HEK293 (cell line): ENCODE measurements at regions not wholly inside any gene's neighbourhood (a gene's known extent, or its start where the extent isn't known, plus 50 kb on each side); places are given as distances from the start of the nearest gene placed in this dataset.

Experiments
- CTCF ChIA-PET: fragments of 350-600 bp; formaldehyde crosslinking; extraction: SDS; loops from one replicate; lab custom pipeline; 2021; ENCODE audit warnings: antibody characterized with exemption; lab: Yijun Ruan, JAX
- POLR2A ChIA-PET: fragments of 300-600 bp; formaldehyde crosslinking; extraction: SDS; loops from one replicate; lab custom pipeline; 2020; ENCODE audit warnings: antibody characterized with exemption, inconsistent platforms; lab: Yijun Ruan, JAX
- H3K27ac ChIP-seq: fragments of 200-500 bp; sonication (Bioruptor generic); 2 replicates; pipeline ENCODE4 v1.5.1; 2014; ENCODE audit warnings: low read depth, low read length, control low read depth, inconsistent platforms; ENCODE audit errors: extremely low read depth
- H3K36me3 ChIP-seq, 2 experiments: fragments of 200-500 bp in 1 of 2; sonication (Bioruptor generic) in 1 of 2; 1 replicate in 1 of 2; 2 replicates in 1 of 2; pipeline ENCODE4 v1.5.1; 2014 to 2017; ENCODE audit warnings: inconsistent platforms in 2 of 2, low read length in 2 of 2; ENCODE audit not compliant: control insufficient read depth in 2 of 2, insufficient read depth in 1 of 2
- H3K4me1 ChIP-seq: fragments of 200-500 bp; sonication (Bioruptor generic); 2 replicates; pipeline ENCODE4 v1.5.1; 2014; ENCODE audit warnings: mild to moderate bottlenecking, low read length, inconsistent platforms; ENCODE audit not compliant: control insufficient read depth, insufficient read depth
- H3K4me3 ChIP-seq: 2 replicates; pipeline ENCODE4 v1.5.1; 2011; ENCODE audit warnings: low read depth, mild to moderate bottlenecking, control low read depth, low read length, moderate library complexity
- H3K9me3 ChIP-seq: fragments of 200-500 bp; sonication (Bioruptor generic); 2 replicates; pipeline ENCODE4 v1.5.1; 2014; ENCODE audit warnings: low read depth, low read length, inconsistent platforms; ENCODE audit not compliant: control insufficient read depth, insufficient read depth
- BCL11B ChIP-seq: fragments of 450-650 bp; formaldehyde crosslinking; IDR thresholded peaks from 2 replicates; pipeline ENCODE4 v1.5.1; 2016; ENCODE audit warnings: low read depth, missing biosample characterization, missing genetic modification characterization
- GLIS2 ChIP-seq: fragments of 450-650 bp; formaldehyde crosslinking; IDR thresholded peaks from 2 replicates; pipeline ENCODE4 v1.5.1; 2016; ENCODE audit warnings: missing biosample characterization, missing genetic modification characterization
- HOXA7 ChIP-seq: sonication (generic); formaldehyde crosslinking; IDR thresholded peaks from 2 replicates; pipeline ENCODE4 v1.8.1; 2022; ENCODE audit warnings: missing genetic modification reagents, borderline replicate concordance
- IKZF3 ChIP-seq: fragments of 450-650 bp; IDR thresholded peaks from 2 replicates; pipeline ENCODE4 v1.5.0; 2018; ENCODE audit warnings: missing biosample characterization, mild to moderate bottlenecking, missing genetic modification characterization, moderate library complexity
- KLF8 ChIP-seq: fragments of 450-650 bp; formaldehyde crosslinking; IDR thresholded peaks from 2 replicates; pipeline ENCODE4 v1.5.1; 2016; ENCODE audit warnings: missing biosample characterization, missing genetic modification characterization
- PATZ1 ChIP-seq: fragments of 450-650 bp; formaldehyde crosslinking; IDR thresholded peaks from 2 replicates; pipeline ENCODE4 v1.5.1; 2016; ENCODE audit warnings: missing biosample characterization, missing genetic modification characterization
- ZBTB7A ChIP-seq: fragments of 450-650 bp; formaldehyde crosslinking; IDR thresholded peaks from 2 replicates; pipeline ENCODE4 v1.5.1; 2016; ENCODE audit warnings: low read depth, missing biosample characterization, missing genetic modification characterization
- ZFP37 ChIP-seq: fragments of 450-650 bp; formaldehyde crosslinking; IDR thresholded peaks from 2 replicates; pipeline ENCODE4 v1.5.1; 2016; ENCODE audit warnings: missing biosample characterization, missing genetic modification characterization
- ZFP41 ChIP-seq: fragments of 450-650 bp; formaldehyde crosslinking; IDR thresholded peaks from 2 replicates; pipeline ENCODE4 v1.5.1; 2016; ENCODE audit warnings: missing biosample characterization, missing genetic modification characterization, borderline replicate concordance
- ZNF112 ChIP-seq: fragments of 450-650 bp; formaldehyde crosslinking; IDR thresholded peaks from 2 replicates; pipeline ENCODE4 v1.5.0; 2017; ENCODE audit warnings: missing biosample characterization, missing genetic modification characterization
- ZNF121 ChIP-seq: fragments of 450-650 bp; formaldehyde crosslinking; IDR thresholded peaks from 2 replicates; pipeline ENCODE4 v1.5.1; 2016; ENCODE audit warnings: missing biosample characterization, missing genetic modification characterization
- ZNF148 ChIP-seq: fragments of 450-650 bp; formaldehyde crosslinking; IDR thresholded peaks from 2 replicates; pipeline ENCODE4 v1.5.0; 2017; ENCODE audit warnings: missing biosample characterization, missing genetic modification characterization, borderline replicate concordance
- ZNF211 ChIP-seq: fragments of 450-650 bp; formaldehyde crosslinking; IDR thresholded peaks from 2 replicates; pipeline ENCODE4 v1.5.1; 2016; ENCODE audit warnings: low read depth, missing biosample characterization, missing genetic modification characterization
- ZNF223 ChIP-seq: fragments of 450-650 bp; formaldehyde crosslinking; IDR thresholded peaks from 2 replicates; pipeline ENCODE4 v1.5.1; 2016; ENCODE audit warnings: missing biosample characterization, missing genetic modification characterization
- ZNF501 ChIP-seq: fragments of 450-650 bp; formaldehyde crosslinking; IDR thresholded peaks from 2 replicates; pipeline ENCODE4 v1.5.1; 2016; ENCODE audit warnings: missing biosample characterization, missing genetic modification characterization
- ZNF544 ChIP-seq: fragments of 450-650 bp; formaldehyde crosslinking; IDR thresholded peaks from 2 replicates; pipeline ENCODE4 v1.5.0; 2017; ENCODE audit warnings: missing biosample characterization, missing genetic modification characterization
- ZNF580 ChIP-seq: fragments of 450-650 bp; formaldehyde crosslinking; IDR thresholded peaks from 2 replicates; pipeline ENCODE4 v1.5.1; 2016; ENCODE audit warnings: missing biosample characterization, missing genetic modification characterization
- ZNF596 ChIP-seq: fragments of 450-650 bp; IDR thresholded peaks from 2 replicates; pipeline ENCODE4 v1.5.0; 2018; ENCODE audit warnings: missing biosample characterization, mild to moderate bottlenecking, missing genetic modification characterization, moderate library complexity
- ZNF623 ChIP-seq: fragments of 450-650 bp; formaldehyde crosslinking; IDR thresholded peaks from 2 replicates; pipeline ENCODE4 v1.5.1; 2016; ENCODE audit warnings: missing biosample characterization, missing genetic modification characterization
- ZNF658 ChIP-seq: fragments of 450-650 bp; formaldehyde crosslinking; IDR thresholded peaks from 2 replicates; pipeline ENCODE4; 2016; ENCODE audit warnings: missing biosample characterization, missing genetic modification characterization
- ZNF660 ChIP-seq: fragments of 450-650 bp; IDR thresholded peaks from 2 replicates; pipeline ENCODE4 v1.5.1; 2018; ENCODE audit warnings: missing biosample characterization, mild to moderate bottlenecking, missing genetic modification characterization
- ZNF768 ChIP-seq: fragments of 450-650 bp; formaldehyde crosslinking; IDR thresholded peaks from 2 replicates; pipeline ENCODE4 v1.5.1; 2018; ENCODE audit warnings: missing biosample characterization, mild to moderate bottlenecking, missing genetic modification characterization

GRCh38 chr18:27544206-27544605 is 359.1 kb upstream of the CHST9 start:
- Histone ChIP-seq H3K9me3 (no peaks in the 10 kb centered on the region), H3K4me1 (no peaks in the 10 kb centered on the region), H3K27ac (no peak overlapping the region), H3K4me3 (no peak overlapping the region), H3K36me3 (no peaks in the 10 kb centered on the region)
- POLR2A ChIA-PET = no interaction called here
- CTCF ChIA-PET = interaction anchor here (1.1 kb wide), 1 partner anchor 206 kb away, joined by 3 read pairs; no protein-coding TSS in a partner anchor
- TF ChIP-seq BCL11B = no peak
- TF ChIP-seq ZNF660 = no peak
- no peak for TF ChIP-seq ZFP41

- POLR2A ChIA-PET = no interaction called here
These were observed 356.2 kb upstream of the CHST9 start for GRCh38 chr18:27541293-27541692.

GRCh38 chr18:27540111-27540510 is 355.0 kb upstream of the CHST9 start:
- H3K36me3 ChIP-seq = no peaks in the 10 kb centered on the region
- POLR2A ChIA-PET = no interaction called here
- no peak for TF ChIP-seq ZNF501 (tag by site-specific recombination)
- no peak for TF ChIP-seq ZNF223 (tag by site-specific recombination)
- TF ChIP-seq ZBTB7A (tag by site-specific recombination) = no peak
- no peak for TF ChIP-seq ZNF580 (tag by site-specific recombination)
- TF ChIP-seq ZNF148 (tag by site-specific recombination) = no peak
- no peak for TF ChIP-seq HOXA7 (CRISPR knock-in tag)
- TF ChIP-seq ZNF544 (tag by site-specific recombination) = no peak
- no peak for TF ChIP-seq PATZ1 (tag by site-specific recombination)
- no peak for TF ChIP-seq KLF8 (tag by site-specific recombination)
- no peak for TF ChIP-seq ZNF211 (tag by site-specific recombination)
- TF ChIP-seq ZNF596 (tag by site-specific recombination) = no peak
- TF ChIP-seq GLIS2 (tag by site-specific recombination) = no peak
- TF ChIP-seq ZNF623 = no peak
- no peaks in the 10 kb centered on the region for H3K4me1 ChIP-seq
- CTCF ChIA-PET = no interaction called here
- H3K27ac ChIP-seq = no peak overlapping the region
- no peaks in the 10 kb centered on the region for H3K9me3 ChIP-seq
- no peak overlapping the region for H3K4me3 ChIP-seq

More at GRCh38 chr18:27541293-27541692, 356.2 kb upstream of the CHST9 start:
- CTCF ChIA-PET = interaction anchor here (0.7 to 1.0 kb wide), 3 partner anchors 22 to 209 kb away, joined by 3 to 5 read pairs (median 3); no protein-coding TSS in a partner anchor
- H3K4me1 ChIP-seq = no peaks in the 10 kb centered on the region
- no peak overlapping the region for H3K4me3 ChIP-seq
- H3K36me3 ChIP-seq = no peaks in the 10 kb centered on the region
- TF ChIP-seq ZNF112 (tag by site-specific recombination) (no peak), ZNF658 (tag by site-specific recombination) (no peak), ZNF121 (no peak), ZNF580 (tag by site-specific recombination) (no peak), ZNF768 (tag by site-specific recombination) (no peak), ZFP37 (tag by site-specific recombination) (no peak), IKZF3 (no peak), PATZ1 (tag by site-specific recombination) (no peak)
- H3K9me3 ChIP-seq = no peaks in the 10 kb centered on the region
- no peak overlapping the region for H3K27ac ChIP-seq
